Liver (tissue), 8 donors: ENCODE measurements at regions not wholly inside any gene's neighbourhood (a gene's known extent, or its start where the extent isn't known, plus 50 kb on each side); places are given as distances from the start of the nearest gene placed in this dataset.
A peak's percentile ranks its signal among the peaks of the same experiment; 100 is the strongest.

Experiments
- DNase-seq: peaks from one replicate; pipeline ENCODE4 v3.0.0-alpha.2; 2017; ENCODE audit warnings: low spot score
- H3K27ac ChIP-seq, 2 donors: one replicate each; pipeline ENCODE4 v1.7.0; 2013; ENCODE audit warnings: inconsistent platforms in 2 of 2, low read length in 2 of 2, control low read depth in 1 of 2, low read depth in 1 of 2, mild to moderate bottlenecking in 1 of 2
- H3K27me3 ChIP-seq, 4 donors: one replicate each; pipeline versions ENCODE4 v1.6.1 to v1.7.0; 2013; ENCODE audit warnings: low read length in 3 of 4, inconsistent platforms in 1 of 4, mild to moderate bottlenecking in 1 of 4, moderate library complexity in 1 of 4; ENCODE audit not compliant: control insufficient read depth in 4 of 4, insufficient read depth in 4 of 4
- H3K36me3 ChIP-seq, 4 donors: one replicate each; pipeline versions ENCODE4 v1.6.1 to v1.7.0; 2013; ENCODE audit warnings: low read length in 3 of 4, mild to moderate bottlenecking in 3 of 4, low read depth in 1 of 4, moderate library complexity in 1 of 4; ENCODE audit not compliant: control insufficient read depth in 4 of 4, insufficient read depth in 3 of 4
- H3K4me1 ChIP-seq, 4 donors: one replicate each; pipeline versions ENCODE4 v1.6.1 to v1.7.0; 2013; ENCODE audit warnings: low read length in 3 of 4, mild to moderate bottlenecking in 3 of 4, moderate library complexity in 1 of 4; ENCODE audit not compliant: control insufficient read depth in 4 of 4, insufficient read depth in 4 of 4
- H3K4me3 ChIP-seq, 3 donors: one replicate each; pipeline versions ENCODE4 v1.6.1 to v1.7.0; 2013; ENCODE audit warnings: low read length in 3 of 3, control low read depth in 1 of 3, low read depth in 1 of 3, mild to moderate bottlenecking in 1 of 3
- H3K9ac ChIP-seq, 2 donors: one replicate each; pipeline ENCODE4 v1.7.0; 2013; ENCODE audit warnings: low read length in 2 of 2, mild to moderate bottlenecking in 2 of 2, moderate library complexity in 2 of 2, control low read depth in 1 of 2, low read depth in 1 of 2
- H3K9me3 ChIP-seq, 4 donors: one replicate each; pipeline versions ENCODE4 v1.6.1 to v1.7.0; 2013; ENCODE audit warnings: low read length in 3 of 4; ENCODE audit not compliant: control insufficient read depth in 4 of 4
- ATF3 ChIP-seq: IDR thresholded peaks from 2 replicates; pipeline ENCODE4 v1.6.1; 2016; ENCODE audit warnings: antibody characterized with exemption
- CTCF ChIP-seq: fragments of 150-350 bp; IDR thresholded peaks from 2 replicates; pipeline ENCODE4 v1.5.1; 2017; ENCODE audit warnings: improper control_type of control experiment, low read depth, low read length; ENCODE audit not compliant: missing input control
- EGR1 ChIP-seq, 2 donors: IDR thresholded peaks; 2 replicates each; pipeline ENCODE4 v1.6.1; 2016 to 2018; ENCODE audit warnings: antibody characterized with exemption in 2 of 2, low read depth in 2 of 2
- FOXA1 ChIP-seq: IDR thresholded peaks from 2 replicates; pipeline ENCODE4 v1.6.1; 2016; ENCODE audit warnings: antibody characterized with exemption
- FOXA2 ChIP-seq: IDR thresholded peaks from 2 replicates; pipeline ENCODE4 v1.6.1; 2016; ENCODE audit warnings: antibody characterized with exemption
- GABPA ChIP-seq, 2 donors: IDR thresholded peaks in 1 of 2; conservative IDR thresholded peaks in 1 of 2; 2 replicates each; pipeline ENCODE4 v1.6.1; 2016; ENCODE audit warnings: antibody characterized with exemption in 2 of 2, mild to moderate bottlenecking in 1 of 2, moderate library complexity in 1 of 2
- HNF4A ChIP-seq, 2 donors: conservative IDR thresholded peaks; 2 replicates each; pipeline ENCODE4 v1.6.1; 2016; ENCODE audit warnings: antibody characterized with exemption in 2 of 2, mild to moderate bottlenecking in 2 of 2
- HNF4G ChIP-seq: IDR thresholded peaks from 2 replicates; pipeline ENCODE4 v1.6.1; 2016; ENCODE audit warnings: antibody characterized with exemption
- JUND ChIP-seq, 2 donors: IDR thresholded peaks; 2 replicates each; pipeline ENCODE4 v1.6.1; 2016; ENCODE audit warnings: antibody characterized with exemption in 2 of 2
- MAX ChIP-seq: IDR thresholded peaks from 2 replicates; pipeline ENCODE4 v1.6.1; 2016; ENCODE audit warnings: antibody characterized with exemption
- NR2F2 ChIP-seq: IDR thresholded peaks from 2 replicates; pipeline ENCODE4 v1.6.1; 2016; ENCODE audit warnings: antibody characterized with exemption
- RAD21 ChIP-seq, 2 donors: IDR thresholded peaks; 2 replicates each; pipeline ENCODE4 v1.6.1; 2016; ENCODE audit warnings: antibody characterized with exemption in 2 of 2, mild to moderate bottlenecking in 2 of 2
- REST ChIP-seq: IDR thresholded peaks from 2 replicates; pipeline ENCODE4 v1.6.1; 2016; ENCODE audit warnings: antibody characterized with exemption, mild to moderate bottlenecking
- RXRA ChIP-seq, 2 donors: IDR thresholded peaks; 2 replicates each; pipeline ENCODE4 v1.6.1; 2017 to 2018; ENCODE audit warnings: antibody characterized with exemption in 2 of 2, mild to moderate bottlenecking in 1 of 2
- SP1 ChIP-seq: IDR thresholded peaks from 2 replicates; pipeline ENCODE4 v1.6.1; 2018; ENCODE audit warnings: antibody characterized with exemption, mild to moderate bottlenecking
- TAF1 ChIP-seq: conservative IDR thresholded peaks from 2 replicates; pipeline ENCODE4 v1.6.1; 2016; ENCODE audit warnings: antibody characterized with exemption, mild to moderate bottlenecking
- YY1 ChIP-seq: IDR thresholded peaks from 2 replicates; pipeline ENCODE4 v1.6.1; 2016; ENCODE audit warnings: antibody characterized with exemption, mild to moderate bottlenecking
- ZBTB33 ChIP-seq: IDR thresholded peaks from 2 replicates; pipeline ENCODE4 v1.6.1; 2016; ENCODE audit warnings: antibody characterized with exemption
- WGBS: extraction: QIAGEN DNeasy Blood & Tissue Kit; methylation state at CpG from one replicate; pipeline ENCODE4 v1.1.7; 2013; 5-methylcytosine and 5-hydroxymethylcytosine counted together
- donor health status: healthy.
- donor health status: healthy.
- donor health status: healthy.
- donor health status: healthy.
- donor health status: healthy.

GRCh38 chr2:38434595-38434994 is 57.5 kb upstream of the ATL2 start:
- Histone ChIP-seq H3K9me3 (peaks cover 0 to 2% (median 0%) of the 10 kb centered on the region in 4 donors), H3K4me1 (peaks cover 0 to 11% (median 7%) of the 10 kb centered on the region in 4 donors), H3K36me3 (no peaks in the 10 kb centered on the region), H3K4me3 (no peak overlapping the region), H3K27ac (no peak overlapping the region), H3K9ac (no peak overlapping the region), H3K27me3 (no peaks in the 10 kb centered on the region)
- TF ChIP-seq MAX (no peak), YY1 (no peak), ATF3 (no peak), REST (no peak), HNF4G (no peak), RXRA (IDR thresholded peaks at IDR 0.05) (no peak), EGR1 (IDR thresholded peaks at IDR 0.05; ENCODE audit: low read depth in 2 of 2) (no peak), GABPA (IDR thresholded peaks at IDR 0.05 in 1 of 2, conservative IDR thresholded peaks at IDR 0.05 in 1 of 2) (no peak), FOXA2 (no peak), ZBTB33 (no peak), HNF4A (conservative IDR thresholded peaks at IDR 0.05) (no peak), CTCF (no peak), SP1 (no peak), JUND (IDR thresholded peaks at IDR 0.05) (no peak), RAD21 (IDR thresholded peaks at IDR 0.05) (no peak), TAF1 (no peak), NR2F2 (no peak), FOXA1 (no peak)
- no peak for DNase-seq

- Histone ChIP-seq H3K9me3 (peaks cover 0 to 2% (median 0%) of the 10 kb centered on the region in 4 donors), H3K4me1 (peaks cover 0 to 11% (median 7%) of the 10 kb centered on the region in 4 donors), H3K27ac (peak overlapping the region; percentile 78 to 84), H3K36me3 (no peaks in the 10 kb centered on the region), H3K9ac (no peak overlapping the region), H3K27me3 (no peaks in the 10 kb centered on the region), H3K4me3 (no peak overlapping the region)
- TF ChIP-seq FOXA1 (no peak), REST (no peak), SP1 (no peak), MAX (no peak), CTCF (no peak), RXRA (IDR thresholded peaks at IDR 0.05) (no peak), NR2F2 (no peak), HNF4A (conservative IDR thresholded peaks at IDR 0.05) (no peak)
- DNase-seq = no peak
- WGBS = 96% methylated on average over 1 of the region's 1 CpG
These were observed 56.5 kb upstream of the ATL2 start for GRCh38 chr2:38433607-38433975.
